NT2/D1 (cell line): ENCODE measurements at regions not wholly inside any gene's neighbourhood (a gene's known extent, or its start where the extent isn't known, plus 50 kb on each side); places are given as distances from the start of the nearest gene placed in this dataset.

Experiments used
- DNase-seq: peaks from one replicate; pipeline ENCODE4 v3.0.0-alpha.2; 2011; ENCODE audit warnings: low read depth, low spot score
- H3K27me3 ChIP-seq: 2 replicates; pipeline ENCODE4 v1.6.0; 2011; ENCODE audit warnings: mild to moderate bottlenecking; ENCODE audit not compliant: insufficient read length, insufficient read depth
- H3K36me3 ChIP-seq: 2 replicates; pipeline ENCODE4 v1.6.1; 2011; ENCODE audit warnings: mild to moderate bottlenecking, low read length, mixed read lengths; ENCODE audit not compliant: insufficient read depth, insufficient read length
- H3K4me1 ChIP-seq: 2 replicates; pipeline ENCODE4 v1.5.1; 2011; ENCODE audit not compliant: insufficient read depth, insufficient read length
- H3K4me3 ChIP-seq: 2 replicates; pipeline ENCODE4 v1.5.1; 2011; ENCODE audit warnings: low read depth; ENCODE audit not compliant: insufficient read length
- H3K9ac ChIP-seq: 2 replicates; pipeline ENCODE4 v1.6.0; 2011; ENCODE audit warnings: low read depth; ENCODE audit not compliant: insufficient read length
- H3K9me3 ChIP-seq: 2 replicates; pipeline ENCODE4 v1.5.1; 2011; ENCODE audit warnings: mild to moderate bottlenecking, low read length; ENCODE audit not compliant: insufficient read depth
- SUZ12 ChIP-seq: IDR thresholded peaks from 2 replicates; pipeline ENCODE4 v1.6.1; 2011; ENCODE audit not compliant: insufficient read length, insufficient read depth; ENCODE audit errors: extremely low read depth
- YY1 ChIP-seq: IDR thresholded peaks from 2 replicates; pipeline ENCODE4 v1.6.1; 2011; ENCODE audit not compliant: insufficient read length, insufficient read depth
- ZNF274 ChIP-seq: IDR thresholded peaks from 2 replicates; pipeline ENCODE4 v1.6.1; 2011; ENCODE audit warnings: mild to moderate bottlenecking, low read depth, low read length

DNA sequence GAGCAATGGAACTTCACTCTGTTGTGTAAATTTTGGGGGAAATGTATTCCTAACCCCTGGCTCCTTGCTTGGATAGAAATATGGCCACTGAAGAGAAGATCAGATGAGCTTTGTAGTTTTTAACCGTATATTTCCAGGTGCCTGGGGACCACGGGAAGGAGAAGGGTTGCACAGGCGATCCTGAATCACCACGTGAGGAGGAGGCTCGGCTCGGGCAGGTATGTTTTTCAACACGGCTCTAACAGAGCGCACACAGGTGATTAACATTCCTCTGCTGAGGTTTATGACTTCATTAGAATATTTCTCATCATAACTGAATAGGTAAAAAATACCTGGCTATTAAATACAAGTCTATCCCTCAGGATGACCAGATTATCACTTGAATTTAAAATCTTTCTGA, 495.0 kb upstream of the ZFHX3 start:
- TF ChIP-seq YY1 (no peak), ZNF274 (no peak), SUZ12 (no peak)
- Histone ChIP-seq H3K4me1 (no peaks in the 10 kb centered on the region), H3K27me3 (no peaks in the 10 kb centered on the region), H3K4me3 (no peak overlapping the region), H3K9me3 (no peaks in the 10 kb centered on the region), H3K36me3 (no peaks in the 10 kb centered on the region), H3K9ac (no peak overlapping the region)
- no peak for DNase-seq

DNA sequence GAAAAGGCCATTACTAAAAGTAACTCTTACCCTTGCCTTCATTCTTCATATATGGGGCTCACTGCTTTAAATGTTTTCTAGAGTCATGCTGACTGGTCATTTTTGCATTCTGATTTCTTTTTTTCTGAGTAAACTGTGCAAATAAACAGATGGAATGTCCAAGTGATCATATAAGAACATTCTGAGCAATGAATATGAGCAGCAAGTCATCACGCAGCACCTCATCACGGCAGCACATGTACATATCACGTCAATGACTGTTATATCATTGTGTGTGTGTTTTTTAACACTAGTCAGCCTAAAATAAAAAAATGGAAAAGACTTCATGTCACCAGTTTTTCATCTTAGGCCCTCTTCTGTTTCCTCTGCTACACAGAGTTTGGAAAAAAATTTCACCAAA, 490.0 kb upstream of the ZFHX3 start:
- TF ChIP-seq ZNF274 (no peak), YY1 (no peak), SUZ12 (no peak)
- H3K9ac ChIP-seq, result no peak overlapping the region
- no peaks in the 10 kb centered on the region for H3K4me1 ChIP-seq
- no peaks in the 10 kb centered on the region for H3K27me3 ChIP-seq
- no peaks in the 10 kb centered on the region for H3K36me3 ChIP-seq
- DNase-seq, result no peak
- H3K4me3 ChIP-seq, result no peak overlapping the region
- no peaks in the 10 kb centered on the region for H3K9me3 ChIP-seq

DNA sequence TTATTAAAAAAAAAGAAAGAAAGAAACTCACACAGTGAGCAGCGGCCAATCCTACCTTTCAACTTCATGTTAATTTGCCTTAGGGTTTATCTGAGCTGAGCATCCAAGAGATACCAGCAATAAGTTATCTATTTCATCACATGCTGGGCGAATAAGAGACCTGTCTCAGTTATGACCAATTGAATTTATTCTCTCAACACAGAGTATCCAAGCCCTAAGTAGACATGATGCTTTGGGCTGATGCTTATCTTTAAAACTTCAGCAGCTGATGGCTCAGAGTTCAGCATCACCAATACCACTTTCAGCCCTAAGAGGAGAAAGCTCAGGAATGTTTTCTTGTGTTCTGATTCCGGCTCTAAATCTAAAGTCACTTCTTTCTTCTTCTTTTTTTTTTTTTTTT, 489.0 kb upstream of the ZFHX3 start:
- H3K27me3 ChIP-seq, result no peaks in the 10 kb centered on the region
- H3K36me3 ChIP-seq, result no peaks in the 10 kb centered on the region
- no peak for TF ChIP-seq YY1
- TF ChIP-seq SUZ12, result no peak
- TF ChIP-seq ZNF274, result no peak
- H3K9me3 ChIP-seq, result no peaks in the 10 kb centered on the region
- H3K4me3 ChIP-seq, result no peak overlapping the region
- H3K9ac ChIP-seq, result no peak overlapping the region
- H3K4me1 ChIP-seq, result no peaks in the 10 kb centered on the region
- no peak for DNase-seq

DNA sequence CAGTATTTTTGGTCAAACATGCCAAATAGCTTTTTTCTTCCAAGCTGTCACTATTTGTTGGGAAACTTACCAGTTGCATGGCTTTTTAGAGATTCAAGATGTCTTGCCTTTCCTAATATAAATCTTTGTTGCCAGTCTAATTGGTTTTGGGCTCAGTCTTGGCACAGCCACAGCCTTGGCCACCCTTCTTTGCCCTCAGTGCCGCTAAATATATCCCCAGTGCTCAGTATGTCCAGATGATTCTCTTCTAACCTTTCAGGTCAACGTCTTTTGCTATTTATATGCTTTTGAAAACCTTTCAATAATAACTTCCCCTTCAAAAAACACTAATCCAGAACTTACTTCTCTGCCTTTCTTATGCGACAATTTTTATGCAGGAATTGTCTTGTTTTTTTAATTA, 483.1 kb upstream of the ZFHX3 start:
- Histone ChIP-seq H3K36me3 (no peaks in the 10 kb centered on the region), H3K4me3 (no peak overlapping the region), H3K9ac (no peak overlapping the region), H3K9me3 (no peaks in the 10 kb centered on the region), H3K27me3 (no peaks in the 10 kb centered on the region), H3K4me1 (no peaks in the 10 kb centered on the region)
- TF ChIP-seq ZNF274, result no peak
- DNase-seq, result no peak

DNA sequence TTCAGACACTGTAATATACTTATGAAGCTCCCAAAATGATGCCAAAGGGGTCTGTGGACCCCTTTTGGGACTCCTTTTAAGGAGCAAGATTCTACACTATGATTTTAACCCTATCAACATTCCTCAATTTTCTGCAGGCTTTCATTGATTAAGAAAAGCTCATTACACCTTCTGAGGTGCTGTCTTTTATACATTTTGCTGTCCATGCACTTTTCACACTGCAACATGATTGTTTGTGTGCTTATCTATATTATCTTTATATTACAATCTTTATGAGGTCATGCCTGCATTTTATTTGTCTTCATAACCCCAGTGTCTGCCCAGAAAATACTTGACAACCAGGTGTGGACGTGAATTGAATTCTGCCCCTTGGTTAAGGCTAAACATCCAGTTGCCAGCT, 482.6 kb upstream of the ZFHX3 start:
- Histone ChIP-seq H3K9me3 (no peaks in the 10 kb centered on the region), H3K9ac (no peak overlapping the region), H3K36me3 (no peaks in the 10 kb centered on the region), H3K4me3 (no peak overlapping the region), H3K4me1 (no peaks in the 10 kb centered on the region), H3K27me3 (no peaks in the 10 kb centered on the region)
- DNase-seq, result no peak
- no peak for TF ChIP-seq ZNF274
- TF ChIP-seq YY1, result no peak
- TF ChIP-seq SUZ12, result no peak

DNA sequence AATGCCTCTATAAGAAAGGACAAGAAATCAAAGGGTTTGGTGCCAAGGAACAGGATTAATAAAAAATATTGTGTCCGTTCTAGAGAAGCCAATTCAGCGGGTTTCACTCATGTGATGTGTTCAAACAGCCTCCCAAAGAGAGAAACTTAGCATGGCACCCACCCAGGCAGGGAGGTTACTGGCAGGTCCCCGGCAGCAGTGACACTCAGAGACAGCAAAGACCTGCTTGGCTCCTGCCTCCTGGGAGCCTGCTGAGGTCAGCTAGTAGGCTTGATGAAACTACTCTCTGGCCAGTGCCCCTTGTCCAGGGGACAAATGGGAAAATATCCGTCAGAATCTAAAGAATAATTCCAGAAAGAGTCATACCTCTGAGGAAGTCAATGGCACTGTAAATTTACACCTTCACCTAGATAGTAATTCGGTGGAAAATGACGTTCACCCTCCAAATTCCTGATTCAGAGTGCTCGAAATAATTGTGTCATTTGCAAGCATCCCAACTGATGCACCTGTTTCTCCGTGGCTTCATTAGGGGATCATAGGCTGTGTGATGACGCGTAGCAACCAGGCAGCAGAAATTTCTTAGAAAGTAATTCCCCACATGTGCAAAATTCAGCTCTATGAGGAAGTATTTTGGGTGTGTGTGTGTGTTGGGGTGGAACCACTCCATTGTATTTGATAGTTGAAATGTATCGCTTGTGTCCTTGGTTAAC, 481.5 kb upstream of the ZFHX3 start:
- DNase-seq, result no peak
- no peaks in the 10 kb centered on the region for H3K36me3 ChIP-seq
- no peak overlapping the region for H3K9ac ChIP-seq

DNA sequence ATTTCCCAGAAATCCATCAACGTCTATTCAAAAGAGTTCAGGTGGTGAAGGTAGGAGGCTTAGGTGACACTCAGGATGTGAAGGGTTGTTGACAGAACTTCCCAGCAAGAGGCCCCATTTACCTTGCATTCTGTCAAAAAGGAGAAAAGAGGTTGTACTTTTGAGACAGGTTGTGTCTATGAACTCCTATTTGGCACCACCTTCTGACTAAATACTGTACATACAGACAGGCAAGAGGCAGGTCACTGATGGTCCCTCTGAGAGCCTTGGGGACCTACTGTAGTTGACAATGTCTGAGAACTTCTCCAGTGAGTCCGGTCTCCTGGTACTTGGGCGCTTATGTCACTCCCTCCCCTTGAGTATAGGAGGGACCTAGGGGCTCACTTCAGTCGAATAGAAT, 479.3 kb upstream of the ZFHX3 start:
- Histone ChIP-seq H3K36me3 (no peaks in the 10 kb centered on the region), H3K4me1 (no peaks in the 10 kb centered on the region), H3K27me3 (no peaks in the 10 kb centered on the region), H3K9me3 (peaks cover 10% of the 10 kb centered on the region; the same call in 1 of the 2 replicates), H3K4me3 (no peak overlapping the region), H3K9ac (no peak overlapping the region)
- no peak for DNase-seq
- no peak for TF ChIP-seq SUZ12
- no peak for TF ChIP-seq ZNF274
- no peak for TF ChIP-seq YY1

More for the DNA sequence above, 481.5 kb upstream of the ZFHX3 start:
- TF ChIP-seq ZNF274 (no peak), SUZ12 (no peak), YY1 (no peak)
- no peaks in the 10 kb centered on the region for H3K4me1 ChIP-seq
- H3K27me3 ChIP-seq, result no peaks in the 10 kb centered on the region
- no peak overlapping the region for H3K4me3 ChIP-seq
- no peaks in the 10 kb centered on the region for H3K9me3 ChIP-seq
